ENCODE measurements at regions not wholly inside any gene's neighbourhood (a gene's known extent, or its start where the extent isn't known, plus 50 kb on each side); places are given as distances from the start of the nearest gene placed in this dataset.

DNA sequence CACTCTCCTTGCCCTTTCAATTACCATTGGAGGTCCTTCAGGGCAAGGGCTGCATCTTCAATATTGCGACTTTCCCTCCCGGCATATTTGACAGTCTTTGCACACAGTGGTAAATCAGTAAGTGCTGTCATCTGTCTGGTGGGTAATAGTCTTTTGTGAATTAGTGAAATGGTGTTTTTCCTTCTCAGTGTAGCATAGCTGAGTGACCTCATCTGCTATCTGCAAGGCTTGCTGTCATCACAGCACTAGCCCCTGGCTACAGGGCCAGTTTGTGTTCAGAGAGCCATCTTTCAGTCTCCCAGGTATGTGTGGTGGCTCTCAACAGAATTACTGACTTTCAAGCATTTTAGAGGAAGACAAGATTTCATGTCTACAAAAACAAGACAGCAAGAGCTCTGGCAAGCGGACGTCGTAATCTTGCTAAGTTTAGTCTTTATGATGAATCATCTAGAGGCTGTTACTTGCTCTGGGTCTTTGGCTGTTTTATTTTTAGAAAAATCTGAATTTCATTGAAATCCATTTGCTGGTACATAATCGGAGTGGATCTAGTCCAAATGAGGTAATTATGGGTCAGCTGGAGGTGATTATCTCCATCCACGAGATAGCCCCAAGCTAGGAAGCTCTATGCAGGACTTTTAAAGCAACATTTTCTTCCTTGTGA is 528.9 kb downstream of the EPM2A start:
- H3K4me1 ChIP-seq, result no peaks in the 10 kb centered on the region
- DNase-seq (ENCODE audit: low spot score in 2 of 2), result no peak
- TF ChIP-seq, protein P1, sequence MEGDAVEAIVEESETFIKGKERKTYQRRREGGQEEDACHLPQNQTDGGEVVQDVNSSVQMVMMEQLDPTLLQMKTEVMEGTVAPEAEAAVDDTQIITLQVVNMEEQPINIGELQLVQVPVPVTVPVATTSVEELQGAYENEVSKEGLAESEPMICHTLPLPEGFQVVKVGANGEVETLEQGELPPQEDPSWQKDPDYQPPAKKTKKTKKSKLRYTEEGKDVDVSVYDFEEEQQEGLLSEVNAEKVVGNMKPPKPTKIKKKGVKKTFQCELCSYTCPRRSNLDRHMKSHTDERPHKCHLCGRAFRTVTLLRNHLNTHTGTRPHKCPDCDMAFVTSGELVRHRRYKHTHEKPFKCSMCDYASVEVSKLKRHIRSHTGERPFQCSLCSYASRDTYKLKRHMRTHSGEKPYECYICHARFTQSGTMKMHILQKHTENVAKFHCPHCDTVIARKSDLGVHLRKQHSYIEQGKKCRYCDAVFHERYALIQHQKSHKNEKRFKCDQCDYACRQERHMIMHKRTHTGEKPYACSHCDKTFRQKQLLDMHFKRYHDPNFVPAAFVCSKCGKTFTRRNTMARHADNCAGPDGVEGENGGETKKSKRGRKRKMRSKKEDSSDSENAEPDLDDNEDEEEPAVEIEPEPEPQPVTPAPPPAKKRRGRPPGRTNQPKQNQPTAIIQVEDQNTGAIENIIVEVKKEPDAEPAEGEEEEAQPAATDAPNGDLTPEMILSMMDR (IDR thresholded peaks at IDR 0.05), result no peak
- H3K4me3 ChIP-seq, result no peak overlapping the region
- no peaks in the 10 kb centered on the region for H3K9me3 ChIP-seq
- intact Hi-C loops (cut with DNase I), result no loop called here
- H3K36me3 ChIP-seq, result no peaks in the 10 kb centered on the region
- no peak overlapping the region for H3K27ac ChIP-seq
- no peaks in the 10 kb centered on the region for H3K27me3 ChIP-seq

DNA sequence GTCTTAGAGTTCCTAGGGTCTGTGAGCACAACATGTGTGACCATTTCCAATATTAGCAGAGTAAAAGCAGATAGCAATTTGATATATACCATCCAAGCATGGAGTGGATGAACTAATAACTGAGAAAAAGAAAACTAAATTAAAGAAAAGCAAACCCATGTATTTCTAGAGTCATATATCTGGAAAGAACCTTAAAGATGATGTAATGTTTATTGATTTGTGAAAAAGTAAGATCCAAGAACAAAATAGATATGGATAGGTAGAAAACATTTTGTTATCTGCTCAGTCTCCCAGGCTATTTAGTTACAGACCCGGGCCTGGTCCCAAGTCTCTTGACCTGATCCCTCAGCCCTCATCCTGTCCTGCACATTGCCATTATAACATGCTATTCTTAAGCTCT is 526.8 kb downstream of the EPM2A start:
- Histone ChIP-seq H3K27ac (no peak overlapping the region), H3K36me3 (no peaks in the 10 kb centered on the region), H3K27me3 (no peaks in the 10 kb centered on the region), H3K9me3 (no peaks in the 10 kb centered on the region), H3K4me3 (no peak overlapping the region), H3K4me1 (no peaks in the 10 kb centered on the region)
- no peak for DNase-seq (ENCODE audit: low spot score in 2 of 2)
- intact Hi-C loops (cut with DNase I), result no loop called here
- TF ChIP-seq, protein P1 (IDR thresholded peaks at IDR 0.05), result no peak

DNA sequence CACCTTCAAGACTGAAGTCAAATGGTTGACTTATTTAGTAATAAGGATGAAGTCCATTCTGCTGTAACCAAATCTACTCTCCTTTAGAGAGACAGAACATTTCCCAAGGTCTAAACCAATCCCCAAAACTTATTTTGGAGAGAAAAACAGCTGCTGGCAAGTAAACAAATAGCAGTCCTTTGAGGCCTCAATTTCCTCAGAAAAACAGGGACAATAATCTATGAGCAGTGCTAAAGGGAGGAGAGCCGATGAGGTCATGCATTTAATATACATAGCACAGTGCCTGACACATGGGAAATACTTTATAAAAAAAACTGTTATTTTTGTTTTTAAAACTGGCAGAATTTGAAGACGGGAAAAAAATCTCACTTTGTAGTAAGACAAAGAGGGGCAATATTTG is 526.0 kb downstream of the EPM2A start:
- no peaks in the 10 kb centered on the region for H3K9me3 ChIP-seq
- TF ChIP-seq, protein P1 (IDR thresholded peaks at IDR 0.05), result no peak
- intact Hi-C loops (cut with DNase I), result no loop called here
- H3K27me3 ChIP-seq, result no peaks in the 10 kb centered on the region
- H3K27ac ChIP-seq, result no peak overlapping the region
- no peaks in the 10 kb centered on the region for H3K36me3 ChIP-seq
- no peak for DNase-seq (ENCODE audit: low spot score in 2 of 2)
- H3K4me3 ChIP-seq, result no peak overlapping the region
- H3K4me1 ChIP-seq, result no peaks in the 10 kb centered on the region

DNA sequence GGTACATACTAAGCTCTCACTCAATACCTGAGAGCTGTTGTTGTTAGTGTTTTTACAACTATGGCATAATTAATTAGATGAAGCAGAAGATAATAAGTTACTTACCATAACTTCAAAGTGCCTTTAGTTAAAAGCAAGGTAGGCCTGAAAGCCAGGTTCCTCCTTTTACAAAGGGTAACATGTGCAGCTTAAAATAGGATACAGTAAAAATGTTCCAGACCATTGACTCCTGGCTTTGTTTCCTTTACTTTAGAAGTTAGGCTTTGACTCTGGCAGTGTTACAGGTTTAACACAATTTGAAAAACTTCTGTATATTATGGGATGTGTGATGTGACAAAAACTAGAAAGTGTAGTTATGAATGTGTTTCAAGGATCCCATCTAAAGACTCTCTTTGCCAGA is 522.5 kb downstream of the EPM2A start:
- intact Hi-C loops (cut with DNase I), result loop anchor here (10.0 kb wide), 1 partner anchor 628 kb away; no protein-coding TSS in a partner anchor

DNA sequence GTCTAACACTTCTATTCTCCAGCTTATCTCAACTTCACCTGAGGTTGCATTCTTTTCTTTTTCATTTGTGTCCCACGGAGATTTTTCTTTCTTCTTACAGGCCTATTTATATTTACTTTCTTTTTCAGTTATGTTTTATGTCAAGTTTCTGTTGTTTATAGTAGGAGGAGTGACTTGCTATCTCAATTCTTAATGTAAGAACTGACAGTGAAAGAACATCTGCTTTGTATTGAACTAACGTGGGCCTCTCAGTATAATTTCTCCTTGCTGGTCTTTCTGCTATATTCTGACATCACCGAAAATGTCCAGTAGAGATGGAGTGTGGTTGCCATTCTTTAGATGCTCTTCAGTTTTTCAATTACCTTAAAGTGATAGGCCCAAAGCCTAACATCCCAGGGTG is 521.7 kb downstream of the EPM2A start:
- Histone ChIP-seq H3K27me3 (no peaks in the 10 kb centered on the region), H3K36me3 (no peaks in the 10 kb centered on the region), H3K4me1 (no peaks in the 10 kb centered on the region), H3K9me3 (no peaks in the 10 kb centered on the region), H3K4me3 (no peak overlapping the region), H3K27ac (no peak overlapping the region)
- no peak for DNase-seq (ENCODE audit: low spot score in 2 of 2)
- intact Hi-C loops (cut with DNase I), result loop anchor here (10.0 kb wide), 1 partner anchor 629 kb away; no protein-coding TSS in a partner anchor
- TF ChIP-seq, protein P1 (IDR thresholded peaks at IDR 0.05), result no peak

More for the DNA sequence above, 522.5 kb downstream of the EPM2A start:
- H3K9me3 ChIP-seq, result no peaks in the 10 kb centered on the region
- H3K27me3 ChIP-seq, result no peaks in the 10 kb centered on the region
- no peak for DNase-seq (ENCODE audit: low spot score in 2 of 2)
- TF ChIP-seq, protein P1 (IDR thresholded peaks at IDR 0.05), result no peak
- H3K4me1 ChIP-seq, result no peaks in the 10 kb centered on the region
- no peaks in the 10 kb centered on the region for H3K36me3 ChIP-seq
- no peak overlapping the region for H3K4me3 ChIP-seq
- no peak overlapping the region for H3K27ac ChIP-seq

Measured in ascending aorta (tissue), 2 donors.